Stimulated activated CD8-positive, alpha-beta memory T cell treated with anti-CD3 and anti-CD28 coated beads, Interleukin-7, amount 100 ng/mL, for 4 hours (primary cell): ENCODE measurements at regions not wholly inside any gene's neighbourhood (a gene's known extent, or its start where the extent isn't known, plus 50 kb on each side); places are given as distances from the start of the nearest gene placed in this dataset.
"Not testable (repeated sequence)": the region's sequence is repeated elsewhere in the genome, so short reads cannot be mapped to it uniquely, and the experiment has no call there.

Experiments
- DNase-seq, 2 donors: peaks; one replicate each; pipeline ENCODE4 v3.0.0-alpha.2; 2020; ENCODE audit warnings: low read depth in 2 of 2

DNA sequence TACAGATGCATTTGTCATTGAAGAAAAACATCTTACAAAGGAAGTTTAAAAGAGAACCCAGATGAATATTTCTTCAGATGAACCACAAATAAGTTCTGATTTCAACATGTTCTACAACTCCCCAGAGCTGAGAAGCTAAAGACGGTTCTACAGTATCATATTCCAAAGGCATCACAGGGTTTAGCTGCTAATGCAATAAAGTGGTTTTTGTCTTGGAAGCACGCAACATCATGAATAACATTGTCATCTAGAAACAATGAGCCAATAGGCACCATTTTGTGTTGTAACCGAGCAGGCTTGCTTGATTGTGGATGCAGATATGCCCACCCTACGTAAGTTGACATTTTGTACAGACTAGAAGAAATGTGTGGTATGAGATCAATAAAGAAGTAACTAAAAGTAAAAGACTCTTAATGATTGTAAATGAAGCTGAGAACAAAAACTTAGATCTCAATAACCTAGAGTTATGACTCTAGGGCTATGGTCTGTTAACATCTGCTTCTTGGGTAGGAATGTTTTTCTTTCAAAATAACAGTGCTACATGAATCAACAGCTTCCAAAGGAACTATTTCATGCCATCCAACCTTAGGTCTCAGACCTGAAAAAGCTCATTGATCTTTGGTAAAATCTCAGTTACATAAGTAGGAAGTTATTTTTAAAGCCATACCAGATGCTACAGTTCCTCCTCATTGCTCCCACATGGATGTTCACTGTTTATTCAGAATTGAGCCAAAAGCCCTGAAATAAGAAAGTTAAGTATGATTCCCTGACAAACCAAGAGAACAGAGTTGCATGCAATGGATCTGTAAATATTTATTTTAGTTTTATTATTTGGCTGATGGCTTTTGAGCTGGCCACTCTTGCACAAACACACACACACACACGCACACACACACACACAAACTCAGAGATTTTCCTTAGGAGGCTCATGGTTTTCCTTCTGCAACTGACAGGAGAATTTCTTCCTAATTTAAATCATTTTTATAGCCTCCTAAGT lies 118.7 kb upstream of the SLCO6A1 start:
- DNase-seq, result no peak

DNA sequence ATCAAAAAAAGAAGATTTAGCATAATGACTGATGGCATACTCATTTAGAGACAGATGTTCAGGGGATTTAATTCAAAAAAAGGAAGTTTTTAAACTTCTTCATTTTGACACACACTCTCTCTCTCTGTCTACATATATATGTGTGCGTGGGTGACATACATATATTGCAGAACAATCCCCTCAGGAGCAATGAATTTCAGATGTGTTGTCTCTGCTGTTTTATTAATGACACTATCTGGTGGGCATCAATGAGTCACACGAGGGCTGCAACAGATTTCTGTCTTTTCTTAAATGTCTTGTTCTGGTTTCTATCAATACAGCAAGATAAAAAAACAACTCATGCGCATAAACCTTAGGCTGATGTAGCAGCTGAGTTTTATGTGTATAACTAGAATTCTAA lies 123.5 kb upstream of the SLCO6A1 start:
- no peak for DNase-seq

DNA sequence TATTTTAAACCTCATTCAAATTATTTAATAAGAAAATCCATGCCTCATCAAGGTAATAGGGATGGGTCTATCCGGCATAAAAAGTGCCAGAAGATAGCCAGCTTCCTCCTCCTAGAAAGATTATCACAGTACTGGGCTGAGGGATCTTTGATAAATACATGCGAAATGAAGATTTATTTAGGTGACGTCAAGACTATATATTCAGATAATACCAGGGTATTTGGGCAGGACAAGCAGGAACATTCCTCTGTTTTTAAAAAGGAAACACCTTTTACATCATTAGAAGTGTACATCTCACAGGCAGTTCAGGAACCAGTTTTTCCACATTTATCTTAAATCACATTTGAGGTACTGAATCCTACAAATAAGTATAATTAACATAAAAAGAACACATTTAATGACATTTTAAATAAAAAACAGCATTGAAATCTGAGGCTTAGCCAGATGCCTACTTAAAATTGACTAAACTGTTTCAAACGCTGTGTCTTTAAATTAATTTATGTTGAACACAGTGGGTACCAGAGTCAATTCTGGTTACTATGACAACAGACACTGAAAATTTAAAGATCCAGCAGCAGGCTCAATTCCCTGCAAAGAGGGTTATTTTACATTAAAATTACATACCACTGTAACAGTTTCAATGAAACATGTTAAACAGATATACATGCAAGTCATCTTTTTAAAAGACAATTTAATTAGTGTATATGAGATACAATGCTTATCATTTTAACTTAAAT lies 124.7 kb upstream of the SLCO6A1 start:
- no peak for DNase-seq

DNA sequence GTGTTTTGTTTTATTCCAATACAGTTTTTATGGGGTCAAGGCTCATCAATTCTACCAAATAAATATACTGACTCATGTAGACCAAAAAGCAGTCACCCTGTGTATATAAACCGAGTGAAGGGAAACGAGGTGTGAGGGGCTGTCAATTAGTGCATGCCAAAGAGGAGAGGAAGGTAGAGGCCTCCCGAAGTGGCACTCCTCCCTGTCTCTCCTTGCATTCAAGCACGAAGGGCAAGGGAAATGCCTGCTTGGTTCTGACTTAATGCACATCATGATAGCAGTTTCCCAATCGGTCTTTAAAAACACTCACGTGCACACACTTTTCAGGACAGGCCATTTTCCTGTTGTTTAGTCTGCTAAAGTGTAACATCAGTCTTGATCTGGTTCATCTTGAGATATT lies 125.6 kb upstream of the SLCO6A1 start:
- DNase-seq, result no peak

DNA sequence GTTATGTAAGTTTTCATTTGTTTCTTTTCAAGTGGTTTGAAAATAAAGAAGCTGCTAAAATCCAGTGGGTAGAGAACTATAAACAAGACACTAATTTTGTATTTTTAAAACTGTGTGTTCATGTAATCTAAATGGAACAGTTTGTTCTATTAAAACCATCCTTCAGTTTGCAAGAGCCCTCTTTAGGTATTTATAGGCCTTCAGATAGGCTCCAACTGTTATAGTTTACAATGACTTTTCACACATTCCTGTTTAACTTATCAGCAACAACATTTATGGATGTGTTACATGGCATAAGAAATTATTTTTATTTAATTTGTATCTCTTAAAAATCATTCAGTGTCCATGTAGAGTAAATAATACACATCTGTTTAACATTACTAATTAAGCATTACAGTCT lies 126.7 kb upstream of the SLCO6A1 start:
- no peak for DNase-seq

DNA sequence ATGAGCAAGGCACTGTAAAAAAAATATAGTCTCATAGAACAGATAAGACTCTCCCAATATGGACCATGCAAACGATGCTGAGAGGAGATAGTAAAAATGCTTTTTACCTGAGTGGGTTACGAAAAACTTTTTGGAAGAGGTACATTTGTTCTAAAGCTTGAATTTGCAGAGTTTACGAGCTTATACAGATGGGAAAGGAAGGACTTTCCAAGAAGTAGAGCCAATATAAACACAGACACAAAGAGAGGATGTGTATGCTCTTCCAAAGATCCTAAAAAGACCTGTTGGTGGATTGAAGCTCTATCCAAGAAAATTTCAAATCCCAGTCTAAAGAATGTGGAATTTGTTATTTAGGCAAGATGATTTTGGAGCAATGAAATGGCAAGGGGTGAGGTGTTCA lies 127.1 kb upstream of the SLCO6A1 start:
- no peak for DNase-seq

DNA sequence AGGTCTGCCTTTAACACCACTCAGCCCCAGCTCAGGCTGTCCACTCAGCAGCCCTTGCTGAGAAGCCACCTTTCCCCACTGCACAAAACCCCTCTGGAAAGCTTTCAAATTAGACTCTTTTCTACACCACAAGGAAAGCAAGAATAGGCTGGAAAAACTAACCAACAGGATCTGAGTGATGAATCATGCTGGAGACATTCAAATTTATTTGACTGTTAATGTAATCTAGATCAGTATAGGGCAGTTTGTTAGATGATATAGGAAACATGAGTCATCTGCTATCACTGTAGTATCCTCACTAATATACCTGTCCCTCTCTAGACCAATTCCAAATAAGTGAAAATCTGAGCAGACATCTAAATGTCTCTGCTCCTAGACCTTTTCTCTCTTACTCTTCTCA lies 127.8 kb upstream of the PAM start:
- DNase-seq, result no peak

DNA sequence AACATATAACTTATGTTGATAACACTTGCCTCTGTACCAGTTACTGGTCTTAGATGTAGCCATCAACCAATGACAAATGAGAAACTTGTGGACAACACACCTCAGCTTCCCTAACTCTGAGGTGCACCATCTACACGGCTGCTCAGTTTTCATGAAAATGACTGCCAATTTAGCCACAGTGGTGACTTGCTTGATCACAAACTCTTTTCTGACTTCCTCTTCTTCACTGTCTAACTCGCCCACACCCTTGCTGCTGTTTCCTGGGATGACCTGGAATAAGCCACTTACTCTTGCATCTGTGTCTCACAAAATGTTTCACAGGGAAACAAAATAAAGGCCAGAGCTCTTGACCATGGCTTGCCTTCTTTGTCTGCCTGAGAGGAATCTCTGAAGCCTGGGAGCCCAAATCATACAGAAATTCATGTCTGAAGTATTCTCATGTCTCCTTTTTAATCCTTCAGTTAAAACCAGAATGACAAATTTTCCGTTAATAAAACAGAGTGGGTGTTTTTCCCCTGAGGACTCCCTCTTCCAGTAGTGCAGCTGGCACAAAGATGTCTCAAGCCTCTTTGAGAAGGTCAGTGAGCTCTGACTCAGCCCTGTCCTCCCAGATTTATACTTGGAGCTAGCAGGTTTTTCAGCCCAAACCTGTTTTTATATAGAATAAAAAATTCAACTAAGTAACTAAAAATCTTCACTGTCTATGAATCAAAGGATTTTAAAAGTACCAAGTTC lies 126.5 kb upstream of the PAM start:
- DNase-seq, result no peak

DNA sequence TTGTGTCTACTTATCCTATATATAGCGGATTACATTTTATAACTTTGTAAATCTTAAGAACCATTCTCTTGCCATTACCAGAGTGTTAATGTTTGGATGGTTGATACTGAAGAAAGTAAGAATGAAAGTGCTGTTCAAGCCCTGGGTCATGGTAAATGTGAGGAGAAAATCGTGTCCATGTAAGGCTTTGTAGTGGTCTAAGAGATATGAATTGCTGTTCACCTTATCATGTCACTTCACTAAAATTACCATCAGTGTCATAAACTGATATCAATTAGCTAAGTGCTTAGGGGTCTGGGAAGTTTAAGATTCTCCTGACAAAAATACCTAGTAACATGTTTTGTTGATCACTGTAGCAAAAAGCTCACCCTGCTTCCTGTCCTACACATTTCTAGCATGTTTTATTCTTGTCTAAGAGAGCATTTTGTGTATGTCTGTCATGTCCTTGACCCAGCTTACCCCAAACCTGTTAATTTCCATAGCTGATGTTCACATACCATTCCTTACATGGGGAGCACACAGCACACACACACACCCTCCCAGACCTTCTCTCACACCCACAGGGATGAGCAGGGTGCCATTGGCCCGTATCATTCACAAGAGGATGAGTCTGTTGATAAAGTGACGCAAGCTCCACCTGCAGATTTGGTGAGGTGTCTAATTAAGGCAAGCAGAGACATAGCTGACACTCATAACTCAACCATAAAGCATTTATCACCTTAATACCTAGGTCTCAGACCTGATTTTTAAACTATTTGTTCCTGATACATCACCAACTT lies 125.1 kb upstream of the PAM start:
- DNase-seq, result no peak

DNA sequence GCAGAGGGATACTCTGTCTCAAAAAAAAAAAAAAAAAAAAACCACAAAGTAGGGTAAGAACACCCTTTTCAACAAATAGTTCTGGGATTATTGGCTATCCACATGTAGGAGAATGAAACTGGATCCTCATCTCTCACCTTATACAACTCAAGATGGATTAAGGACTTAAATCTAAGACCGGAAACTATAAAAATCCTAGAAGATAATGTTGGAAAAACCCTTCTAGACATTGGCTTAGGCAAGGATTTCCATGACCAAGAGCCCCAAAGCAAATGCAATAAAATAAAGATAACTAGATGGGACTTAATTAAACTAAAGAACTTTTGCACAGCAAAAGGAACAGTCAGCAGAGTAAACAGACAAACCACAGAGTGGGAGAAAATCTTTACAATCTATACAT lies 119.7 kb upstream of the PAM start:
- DNase-seq, result not testable (repeated sequence)

DNA sequence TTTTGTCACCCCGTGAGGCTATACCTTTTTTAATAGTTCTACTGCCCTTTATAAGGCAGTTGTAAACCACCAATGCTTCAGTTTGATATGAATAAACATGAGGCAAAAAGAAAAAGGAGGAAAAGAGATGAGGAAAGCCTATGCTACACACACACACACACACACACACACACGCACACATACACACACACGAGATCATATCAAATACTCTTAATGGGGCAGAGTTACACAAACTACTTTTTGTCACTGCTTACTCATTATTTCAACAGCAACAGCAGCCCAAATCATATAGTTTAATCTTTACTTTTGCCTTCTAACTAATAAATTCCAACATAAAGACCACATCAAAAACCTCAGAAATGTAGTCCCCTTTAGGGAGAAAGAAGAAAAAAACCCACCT lies 116.8 kb upstream of the PAM start:
- no peak for DNase-seq

DNA sequence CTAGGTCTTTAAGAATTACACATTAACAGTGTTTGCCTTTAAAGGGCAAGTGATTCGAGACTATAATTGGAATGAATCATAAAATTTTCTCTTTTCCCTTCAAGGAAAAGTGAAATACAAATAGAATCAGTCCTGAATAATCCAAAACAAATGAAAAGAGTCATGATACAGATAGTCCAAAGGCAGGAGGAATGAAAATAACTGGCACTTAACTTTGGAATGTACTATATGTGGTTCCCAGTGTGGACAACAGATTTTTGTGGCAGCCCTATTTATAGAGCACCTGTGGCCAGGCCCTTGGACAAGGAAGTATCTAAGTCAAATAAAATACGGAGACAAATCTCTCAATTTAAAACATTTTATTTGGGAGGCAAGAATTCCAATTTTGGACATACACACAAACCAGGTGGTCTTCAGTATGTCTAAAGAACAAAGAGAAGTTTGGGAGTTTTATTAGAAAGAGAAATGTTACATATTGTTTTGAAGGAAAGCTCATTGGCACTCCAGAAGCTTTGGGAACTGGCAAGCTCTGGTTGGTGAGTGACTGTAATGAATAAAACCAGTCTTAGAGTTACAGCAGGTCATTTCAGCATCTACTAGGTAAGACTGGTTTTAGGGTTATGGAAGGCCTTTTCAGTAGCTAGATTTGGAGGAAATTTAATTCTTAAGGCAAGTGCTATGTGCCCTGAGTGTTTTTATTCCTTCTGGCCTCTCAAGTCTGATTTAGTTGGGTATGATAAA lies 116.0 kb upstream of the PAM start:
- no peak for DNase-seq

DNA sequence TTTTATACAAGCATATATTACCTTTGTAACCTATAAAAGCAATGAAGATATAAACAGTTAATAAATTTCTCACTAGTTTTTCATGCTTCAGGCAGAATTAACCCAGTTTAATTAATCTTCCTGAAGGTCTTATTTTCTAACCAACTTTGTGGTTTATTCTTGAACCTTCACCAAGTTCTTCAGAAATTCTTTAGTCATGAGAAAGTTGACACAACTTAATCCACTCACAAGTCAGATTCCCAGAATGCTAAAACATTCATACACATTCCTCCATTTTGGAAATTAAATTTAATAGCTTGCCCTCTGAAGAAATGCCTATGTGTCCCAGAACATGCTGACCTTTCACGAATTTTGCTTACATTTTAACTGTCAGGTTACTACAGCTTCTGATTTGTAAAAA lies 105.4 kb upstream of the PAM start:
- DNase-seq, result no peak

DNA sequence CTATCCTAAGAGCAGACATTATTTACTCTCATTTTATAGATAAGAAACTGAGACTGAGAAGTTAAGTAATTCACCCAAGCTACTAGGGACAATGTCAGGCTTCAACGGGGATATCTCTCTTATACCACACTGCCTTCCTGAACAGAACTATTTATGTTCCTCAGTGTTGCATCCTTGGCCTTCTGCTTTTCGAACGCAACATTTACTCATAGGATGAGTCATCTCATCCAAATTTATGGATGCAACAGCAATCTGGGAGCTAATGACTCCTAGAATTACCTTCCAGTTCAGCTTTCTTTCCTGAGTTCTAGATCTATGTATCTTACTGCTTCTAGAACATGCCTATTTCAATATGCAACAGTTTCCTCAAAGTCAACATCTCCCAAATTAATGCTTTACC lies 103.6 kb upstream of the PAM start:
- DNase-seq, result no peak

DNA sequence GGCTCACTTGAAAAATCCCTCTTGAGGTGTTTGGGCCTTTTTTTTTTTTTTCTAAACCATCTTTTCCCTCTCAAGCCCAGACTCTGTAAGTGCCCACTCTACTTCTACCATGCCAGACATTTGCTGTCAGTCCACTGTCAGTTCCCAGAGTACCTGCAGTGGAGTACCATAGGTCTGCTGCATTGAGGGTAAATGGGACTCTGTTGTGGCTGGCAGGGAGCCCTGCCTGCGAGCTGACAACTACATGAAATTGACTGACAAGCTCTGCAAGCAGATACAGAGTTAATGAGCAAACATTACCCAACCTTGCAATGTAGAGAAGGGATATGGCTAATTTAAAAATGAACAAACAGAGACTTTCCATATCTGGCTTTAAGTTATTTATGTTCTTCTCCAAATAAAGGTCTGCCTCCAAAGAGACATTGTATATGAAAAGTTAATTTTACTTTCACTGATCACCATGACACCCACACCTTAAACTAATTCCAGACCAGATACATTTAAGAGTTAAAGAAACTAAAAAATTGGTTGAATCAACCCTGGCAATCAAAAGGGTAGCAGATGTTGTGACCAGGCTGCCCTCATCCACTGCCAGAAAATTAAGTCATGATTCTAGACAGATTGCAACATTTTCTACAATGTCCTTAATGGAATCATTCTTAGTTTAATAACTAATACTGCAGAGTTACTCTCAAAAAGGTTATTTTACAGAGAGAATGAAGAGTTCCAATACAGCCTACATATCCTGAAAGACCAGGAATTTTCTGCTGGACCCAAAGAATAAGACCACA lies 100.4 kb upstream of the PAM start:
- DNase-seq, result no peak

DNA sequence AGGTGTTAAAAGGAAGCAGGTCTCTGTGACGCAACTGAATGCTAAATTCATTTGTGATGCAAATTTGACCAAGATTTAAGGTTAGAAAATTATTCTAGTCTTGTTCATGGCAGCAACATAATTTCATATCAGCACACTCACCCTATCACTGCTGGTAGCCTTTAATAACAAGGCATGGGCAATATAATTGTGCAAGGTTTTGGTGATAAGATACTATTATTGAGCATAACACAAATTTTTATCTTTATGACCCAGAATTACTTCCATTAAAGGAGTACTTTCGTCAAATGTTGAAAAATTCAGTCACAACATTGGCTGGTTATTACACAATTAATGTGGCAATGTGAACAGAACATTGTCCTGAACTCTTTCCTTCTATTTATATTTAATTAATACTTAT lies 96.0 kb upstream of the PAM start:
- no peak for DNase-seq

DNA sequence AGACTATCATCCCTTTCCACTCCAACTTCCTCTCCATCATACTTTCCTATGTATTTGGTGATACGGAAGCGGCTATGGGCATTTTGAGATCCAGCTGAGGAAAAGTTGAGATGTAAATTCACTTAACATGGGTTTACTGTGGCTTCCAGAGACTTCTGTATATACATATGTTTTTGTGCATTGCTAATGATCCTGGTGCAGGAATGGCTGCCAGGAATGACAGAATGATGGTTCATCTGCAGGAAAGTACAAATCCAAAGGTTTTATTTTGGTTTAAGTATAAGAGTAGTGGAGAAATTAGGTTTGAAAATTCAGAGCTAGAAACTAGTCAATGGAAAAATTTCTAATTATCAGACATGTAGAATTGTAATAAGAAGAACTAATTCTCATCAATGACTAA lies 95.0 kb upstream of the PAM start:
- DNase-seq, result no peak

DNA sequence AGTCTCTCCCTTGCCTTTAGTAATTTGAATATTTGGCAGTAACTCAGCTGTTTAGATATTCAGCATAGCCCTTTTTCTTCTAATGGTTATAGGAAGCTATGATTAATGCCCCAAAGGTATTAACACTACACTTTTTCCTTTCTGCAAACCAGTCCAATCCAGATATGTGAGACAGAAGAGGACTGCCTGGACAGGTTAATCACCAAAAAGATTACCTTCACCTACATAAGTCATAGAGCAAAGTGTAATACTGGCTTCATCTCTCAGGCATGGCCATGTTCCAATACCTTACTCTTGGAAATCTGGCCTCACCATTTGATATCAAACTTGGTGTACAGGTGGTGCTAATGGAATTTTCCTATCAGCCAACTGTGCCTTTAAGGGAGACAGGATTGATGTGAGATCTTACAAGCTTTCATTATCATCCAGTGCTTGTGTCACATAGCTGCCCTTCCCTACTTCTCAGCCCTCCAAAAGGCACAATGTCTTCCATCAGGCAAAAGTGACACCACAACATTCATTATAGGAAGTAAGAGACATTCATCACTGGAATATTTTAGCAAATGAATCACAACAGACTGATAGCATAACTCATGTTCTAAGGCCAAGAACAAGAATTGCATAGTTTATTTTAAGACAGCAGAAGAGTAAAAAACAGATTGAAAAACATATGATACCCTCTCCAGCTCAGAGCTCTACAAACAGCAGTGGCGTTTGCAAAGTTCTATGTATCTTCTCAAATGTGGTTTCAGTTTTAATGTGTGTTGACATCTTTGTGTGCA lies 91.2 kb upstream of the PAM start:
- no peak for DNase-seq

DNA sequence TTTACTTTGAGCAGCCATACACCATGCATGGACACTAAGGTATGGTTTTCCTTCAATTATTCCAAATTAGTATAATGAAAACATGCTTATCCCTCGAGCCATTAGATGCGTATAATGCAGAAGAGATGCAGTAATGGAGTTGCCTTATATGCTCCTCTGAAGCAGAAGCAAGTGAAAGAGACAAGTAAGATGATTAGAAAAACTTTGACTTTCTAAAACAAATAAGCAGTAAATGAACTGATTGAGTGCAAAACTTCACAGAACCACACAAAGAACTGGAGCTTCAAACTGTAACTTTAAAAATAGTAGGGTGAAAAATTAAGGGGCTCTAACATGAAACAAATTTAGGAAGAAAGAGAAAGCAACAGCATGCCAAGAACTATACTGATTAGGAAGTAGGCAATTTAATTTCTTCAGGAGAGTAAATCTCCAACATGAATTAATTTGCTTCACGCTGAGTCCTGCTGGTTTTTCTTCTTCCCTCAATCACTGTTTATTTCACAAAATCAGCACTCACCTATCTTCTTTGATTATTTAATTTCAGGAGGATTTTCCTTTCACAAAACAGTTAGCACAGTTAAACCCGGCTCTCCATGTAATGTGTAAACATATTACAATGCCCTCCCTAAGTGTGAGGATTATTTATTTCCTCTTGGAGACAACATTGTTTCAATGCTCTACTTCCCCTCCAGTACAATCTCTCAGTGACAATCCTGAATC lies 90.3 kb upstream of the PAM start:
- DNase-seq, result no peak
